ENCODE measurements at regions not wholly inside any gene's neighbourhood (a gene's known extent, or its start where the extent isn't known, plus 50 kb on each side); places are given as distances from the start of the nearest gene placed in this dataset.
"Not testable (repeated sequence)": the region's sequence is repeated elsewhere in the genome, so short reads cannot be mapped to it uniquely, and the experiment has no call there.

GRCh38 chr7:76912011-76912814, 119.9 kb downstream of the SPDYE17 start:
- H3K27me3 ChIP-seq (ENCODE audit: insufficient read depth, poor library complexity, severe bottlenecking); H3K4me3 ChIP-seq (replicated peaks; ENCODE audit: insufficient read depth, low read length); DNase-seq (ENCODE audit: low read depth in 1 of 2, low spot score in 1 of 2); H3K27ac ChIP-seq (replicated peaks): not testable (repeated sequence)

GRCh38 chr7:76904688-76905087, 127.5 kb downstream of the SPDYE17 start:
- not testable (repeated sequence) for H3K4me3 ChIP-seq (replicated peaks; ENCODE audit: insufficient read depth, low read length); DNase-seq (ENCODE audit: low read depth in 1 of 2, low spot score in 1 of 2); H3K27me3 ChIP-seq (ENCODE audit: insufficient read depth, poor library complexity, severe bottlenecking); H3K27ac ChIP-seq (replicated peaks)

- DNase-seq (ENCODE audit: low read depth in 1 of 2, low spot score in 1 of 2); H3K4me3 ChIP-seq (replicated peaks; ENCODE audit: insufficient read depth, low read length); H3K27ac ChIP-seq (replicated peaks); H3K27me3 ChIP-seq (ENCODE audit: insufficient read depth, poor library complexity, severe bottlenecking): not testable (repeated sequence)
Measured at GRCh38 chr7:76901944-76902710, 130.0 kb downstream of the SPDYE17 start.

GRCh38 chr7:76898807-76899206, 133.4 kb downstream of the SPDYE17 start:
- not testable (repeated sequence) for H3K27me3 ChIP-seq (ENCODE audit: insufficient read depth, poor library complexity, severe bottlenecking); DNase-seq (ENCODE audit: low read depth in 1 of 2, low spot score in 1 of 2); H3K27ac ChIP-seq (replicated peaks); H3K4me3 ChIP-seq (replicated peaks; ENCODE audit: insufficient read depth, low read length)

- H3K4me3 ChIP-seq (replicated peaks; ENCODE audit: insufficient read depth, low read length); DNase-seq (ENCODE audit: low read depth in 1 of 2, low spot score in 1 of 2); H3K27ac ChIP-seq (replicated peaks); H3K27me3 ChIP-seq (ENCODE audit: insufficient read depth, poor library complexity, severe bottlenecking): not testable (repeated sequence)
Measured at GRCh38 chr7:76897007-76897406, 135.2 kb downstream of the SPDYE17 start.

GRCh38 chr7:76895696-76896095, 136.5 kb downstream of the SPDYE17 start:
- not testable (repeated sequence) for H3K27me3 ChIP-seq (ENCODE audit: insufficient read depth, poor library complexity, severe bottlenecking); H3K4me3 ChIP-seq (replicated peaks; ENCODE audit: insufficient read depth, low read length); DNase-seq (ENCODE audit: low read depth in 1 of 2, low spot score in 1 of 2); H3K27ac ChIP-seq (replicated peaks)

- H3K4me3 ChIP-seq (replicated peaks; ENCODE audit: insufficient read depth, low read length); H3K27ac ChIP-seq (replicated peaks); DNase-seq (ENCODE audit: low read depth in 1 of 2, low spot score in 1 of 2); H3K27me3 ChIP-seq (ENCODE audit: insufficient read depth, poor library complexity, severe bottlenecking): not testable (repeated sequence)
Measured at GRCh38 chr7:76891771-76892170, 140.4 kb downstream of the SPDYE17 start.

GRCh38 chr7:76879733-76880288, 152.3 kb downstream of the SPDYE17 start:
- H3K27ac ChIP-seq (replicated peaks); DNase-seq (ENCODE audit: low read depth in 1 of 2, low spot score in 1 of 2); H3K27me3 ChIP-seq (ENCODE audit: insufficient read depth, poor library complexity, severe bottlenecking); H3K4me3 ChIP-seq (replicated peaks; ENCODE audit: insufficient read depth, low read length): not testable (repeated sequence)

- not testable (repeated sequence) for DNase-seq (ENCODE audit: low read depth in 1 of 2, low spot score in 1 of 2); H3K27ac ChIP-seq (replicated peaks); H3K27me3 ChIP-seq (ENCODE audit: insufficient read depth, poor library complexity, severe bottlenecking); H3K4me3 ChIP-seq (replicated peaks; ENCODE audit: insufficient read depth, low read length)
Measured at GRCh38 chr7:76875760-76876159, 156.4 kb downstream of the SPDYE17 start.

GRCh38 chr7:76870504-76870808, 161.7 kb downstream of the SPDYE17 start:
- DNase-seq (ENCODE audit: low read depth in 1 of 2, low spot score in 1 of 2); H3K27ac ChIP-seq (replicated peaks): not testable (repeated sequence)

GRCh38 chr7:76867364-76867889, 164.7 kb downstream of the SPDYE17 start:
- H3K27me3 ChIP-seq (ENCODE audit: insufficient read depth, poor library complexity, severe bottlenecking); H3K27ac ChIP-seq (replicated peaks); DNase-seq (ENCODE audit: low read depth in 1 of 2, low spot score in 1 of 2); H3K4me3 ChIP-seq (replicated peaks; ENCODE audit: insufficient read depth, low read length): not testable (repeated sequence)

More at GRCh38 chr7:76870504-76870808, 161.7 kb downstream of the SPDYE17 start:
- not testable (repeated sequence) for H3K4me3 ChIP-seq (replicated peaks; ENCODE audit: insufficient read depth, low read length); H3K27me3 ChIP-seq (ENCODE audit: insufficient read depth, poor library complexity, severe bottlenecking)

GRCh38 chr7:76863150-76863773, 168.9 kb downstream of the SPDYE17 start:
- DNase-seq (ENCODE audit: low read depth in 1 of 2, low spot score in 1 of 2); H3K4me3 ChIP-seq (replicated peaks; ENCODE audit: insufficient read depth, low read length); H3K27me3 ChIP-seq (ENCODE audit: insufficient read depth, poor library complexity, severe bottlenecking); H3K27ac ChIP-seq (replicated peaks): not testable (repeated sequence)

GRCh38 chr7:76862241-76862640, 169.9 kb downstream of the SPDYE17 start:
- not testable (repeated sequence) for H3K27me3 ChIP-seq (ENCODE audit: insufficient read depth, poor library complexity, severe bottlenecking); DNase-seq (ENCODE audit: low read depth in 1 of 2, low spot score in 1 of 2); H3K4me3 ChIP-seq (replicated peaks; ENCODE audit: insufficient read depth, low read length); H3K27ac ChIP-seq (replicated peaks)

- not testable (repeated sequence) for H3K4me3 ChIP-seq (replicated peaks; ENCODE audit: insufficient read depth, low read length); DNase-seq (ENCODE audit: low read depth in 1 of 2, low spot score in 1 of 2); H3K27me3 ChIP-seq (ENCODE audit: insufficient read depth, poor library complexity, severe bottlenecking); H3K27ac ChIP-seq (replicated peaks)
Measured at GRCh38 chr7:76859933-76860332, 172.2 kb downstream of the SPDYE17 start.

Data from HL-60 (cell line).